ENCODE measurements at regions not wholly inside any gene's neighbourhood (a gene's known extent, or its start where the extent isn't known, plus 50 kb on each side); places are given as distances from the start of the nearest gene placed in this dataset.

- H3K36me3 ChIP-seq (ENCODE audit: insufficient read depth, low read length), result no peaks in the 10 kb centered on the region
- no peaks in the 10 kb centered on the region for H3F3A ChIP-seq (ENCODE audit: insufficient read depth, low read length, poor library complexity, severe bottlenecking)
- peaks cover 6% of the 10 kb centered on the region for H3K27me3 ChIP-seq (ENCODE audit: insufficient read depth, low read depth, low read length)
- H3K27ac ChIP-seq (ENCODE audit: low read length), result no peak overlapping the region
- no peak overlapping the region for H3K9ac ChIP-seq (ENCODE audit: low read length)
- H4K20me1 ChIP-seq (ENCODE audit: insufficient read depth), result no peaks in the 10 kb centered on the region
- H2AFZ ChIP-seq (ENCODE audit: low read depth, low read length), result no peak overlapping the region
- H3K9me3 ChIP-seq (ENCODE audit: low read length), result peaks cover 4% of the 10 kb centered on the region
- H3K4me2 ChIP-seq (ENCODE audit: low read length), result no peak overlapping the region
- TF ChIP-seq TAF1 (IDR thresholded peaks at IDR 0.05; ENCODE audit: low read depth) (no peak), RAD21 (conservative IDR thresholded peaks at IDR 0.05) (no peak), EP300 (conservative IDR thresholded peaks at IDR 0.05; ENCODE audit: poor library complexity, severe bottlenecking) (no peak), EZH2 (IDR thresholded peaks at IDR 0.05; ENCODE audit: borderline replicate concordance, insufficient read depth, low read length, poor library complexity, severe bottlenecking) (no peak), POLR2AphosphoS5 (IDR thresholded peaks at IDR 0.05) (no peak), CTCF (IDR thresholded peaks at IDR 0.05; ENCODE audit: poor library complexity, severe bottlenecking) (no peak), REST (IDR thresholded peaks at IDR 0.05; ENCODE audit: borderline replicate concordance) (no peak), MXI1 (conservative IDR thresholded peaks at IDR 0.05; ENCODE audit: poor library complexity, severe bottlenecking) (no peak), SMC3 (conservative IDR thresholded peaks at IDR 0.05; ENCODE audit: poor library complexity) (no peak)
- no peaks in the 10 kb centered on the region for H3K79me2 ChIP-seq (replicated peaks; ENCODE audit: insufficient read depth, low read length)
- no peak overlapping the region for H3K4me3 ChIP-seq (ENCODE audit: low read length)
- no peaks in the 10 kb centered on the region for H3K9me2 ChIP-seq (ENCODE audit: insufficient read depth, low read length)
These were observed 440.2 kb upstream of the MKI67 start for GRCh38 chr10:128566361-128566968.

DNA sequence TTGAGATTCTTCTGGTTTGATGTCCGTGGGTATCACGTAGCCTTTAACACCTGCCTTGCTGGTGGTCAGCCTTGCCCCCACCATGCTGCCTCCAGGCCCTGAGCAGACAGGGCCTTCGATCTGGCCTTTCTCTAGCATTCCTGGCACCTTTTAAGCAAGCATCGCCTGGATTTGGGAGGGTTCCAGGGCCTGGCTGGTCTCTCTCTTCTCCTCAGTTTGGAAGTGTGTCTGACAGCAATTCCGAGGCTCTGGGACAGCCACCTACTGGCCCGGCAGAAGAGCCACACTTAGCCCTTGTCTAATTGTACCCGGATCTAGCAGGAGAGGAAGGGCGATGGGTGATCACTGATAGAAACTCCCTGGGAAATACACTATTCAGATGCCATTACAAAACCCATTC is 441.3 kb upstream of the MKI67 start:
- Histone ChIP-seq H3K9me2 (ENCODE audit: insufficient read depth, low read length) (no peaks in the 10 kb centered on the region), H3K27me3 (ENCODE audit: insufficient read depth, low read depth, low read length) (peaks cover 6% of the 10 kb centered on the region), H2AFZ (ENCODE audit: low read depth, low read length) (no peak overlapping the region), H3K4me3 (ENCODE audit: low read length) (no peak overlapping the region), H3K79me2 (replicated peaks; ENCODE audit: insufficient read depth, low read length) (no peaks in the 10 kb centered on the region), H3K4me2 (ENCODE audit: low read length) (no peak overlapping the region), H3K27ac (ENCODE audit: low read length) (no peak overlapping the region), H3F3A (ENCODE audit: insufficient read depth, low read length, poor library complexity, severe bottlenecking) (no peaks in the 10 kb centered on the region), H3K36me3 (ENCODE audit: insufficient read depth, low read length) (no peaks in the 10 kb centered on the region), H3K9me3 (ENCODE audit: low read length) (no peaks in the 10 kb centered on the region), H4K20me1 (ENCODE audit: insufficient read depth) (no peaks in the 10 kb centered on the region), H3K9ac (ENCODE audit: low read length) (no peak overlapping the region)
- TF ChIP-seq REST (IDR thresholded peaks at IDR 0.05; ENCODE audit: borderline replicate concordance), result no peak
- no peak for TF ChIP-seq SMC3 (conservative IDR thresholded peaks at IDR 0.05; ENCODE audit: poor library complexity)
- no peak for TF ChIP-seq EP300 (conservative IDR thresholded peaks at IDR 0.05; ENCODE audit: poor library complexity, severe bottlenecking)
- TF ChIP-seq CTCF (IDR thresholded peaks at IDR 0.05; ENCODE audit: poor library complexity, severe bottlenecking), result no peak
